ENCODE measurements at regions not wholly inside any gene's neighbourhood (a gene's known extent, or its start where the extent isn't known, plus 50 kb on each side); places are given as distances from the start of the nearest gene placed in this dataset.
"Not testable (repeated sequence)": the region's sequence is repeated elsewhere in the genome, so short reads cannot be mapped to it uniquely, and the experiment has no call there.

DNA sequence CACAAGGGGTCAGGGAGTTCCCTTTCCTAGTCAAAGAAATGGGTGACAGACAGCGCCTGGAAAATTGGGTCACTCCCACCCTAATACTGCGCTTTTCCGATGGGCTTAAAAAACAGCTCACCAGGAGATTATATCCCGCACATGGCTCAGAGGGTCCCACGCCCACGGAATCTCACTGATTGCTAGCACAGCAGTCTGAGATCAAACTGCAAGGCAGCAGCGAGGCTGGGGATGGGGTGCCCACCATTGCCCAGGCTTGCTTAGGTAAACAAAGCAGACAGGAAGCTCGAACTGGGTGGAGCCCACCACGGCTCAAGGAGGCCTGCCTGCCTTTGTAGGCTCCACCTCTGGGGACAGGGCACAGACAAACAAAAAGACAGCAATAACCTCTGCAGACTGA, 56.4 kb upstream of the SLC22A9 start:
- DNase-seq (ENCODE audit: low spot score in 2 of 2, unreplicated experiment in 2 of 2); H3K27me3 Mint-ChIP-seq (ENCODE audit: low read depth); H3K36me3 Mint-ChIP-seq; H3K27ac Mint-ChIP-seq; H3K4me1 Mint-ChIP-seq; H3K4me3 Mint-ChIP-seq: not testable (repeated sequence)
- H3K9me3 Mint-ChIP-seq: peaks cover 55% of the 10 kb centered on the region

DNA sequence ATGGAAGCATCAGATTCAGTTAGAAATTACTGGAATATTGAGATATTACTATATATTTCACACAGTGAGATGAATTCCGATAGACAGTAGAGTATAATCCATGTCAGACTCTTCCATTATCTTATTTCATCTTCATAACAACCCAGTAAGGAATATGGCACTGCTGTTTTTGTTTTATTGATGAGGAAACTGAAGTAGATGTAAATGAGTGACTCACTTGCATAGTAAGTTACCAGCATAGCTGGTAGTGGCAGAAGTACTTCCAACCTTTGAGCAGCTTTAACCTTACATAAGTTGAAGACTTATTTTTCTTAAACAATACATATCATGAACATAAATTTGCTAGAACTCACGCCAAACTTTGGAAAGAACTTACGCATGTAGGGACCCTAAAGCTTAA, 54.9 kb upstream of the SLC22A25 start:
- H3K36me3 Mint-ChIP-seq: no peaks in the 10 kb centered on the region
- peaks cover 18% of the 10 kb centered on the region for H3K9me3 Mint-ChIP-seq
- TF ChIP-seq, protein P1, sequence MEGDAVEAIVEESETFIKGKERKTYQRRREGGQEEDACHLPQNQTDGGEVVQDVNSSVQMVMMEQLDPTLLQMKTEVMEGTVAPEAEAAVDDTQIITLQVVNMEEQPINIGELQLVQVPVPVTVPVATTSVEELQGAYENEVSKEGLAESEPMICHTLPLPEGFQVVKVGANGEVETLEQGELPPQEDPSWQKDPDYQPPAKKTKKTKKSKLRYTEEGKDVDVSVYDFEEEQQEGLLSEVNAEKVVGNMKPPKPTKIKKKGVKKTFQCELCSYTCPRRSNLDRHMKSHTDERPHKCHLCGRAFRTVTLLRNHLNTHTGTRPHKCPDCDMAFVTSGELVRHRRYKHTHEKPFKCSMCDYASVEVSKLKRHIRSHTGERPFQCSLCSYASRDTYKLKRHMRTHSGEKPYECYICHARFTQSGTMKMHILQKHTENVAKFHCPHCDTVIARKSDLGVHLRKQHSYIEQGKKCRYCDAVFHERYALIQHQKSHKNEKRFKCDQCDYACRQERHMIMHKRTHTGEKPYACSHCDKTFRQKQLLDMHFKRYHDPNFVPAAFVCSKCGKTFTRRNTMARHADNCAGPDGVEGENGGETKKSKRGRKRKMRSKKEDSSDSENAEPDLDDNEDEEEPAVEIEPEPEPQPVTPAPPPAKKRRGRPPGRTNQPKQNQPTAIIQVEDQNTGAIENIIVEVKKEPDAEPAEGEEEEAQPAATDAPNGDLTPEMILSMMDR (IDR thresholded peaks at IDR 0.05; ENCODE audit: unreplicated experiment): no peak
- H3K4me1 Mint-ChIP-seq: no peaks in the 10 kb centered on the region
- no peak overlapping the region for H3K4me3 Mint-ChIP-seq
- H3K27ac Mint-ChIP-seq: no peak overlapping the region
- DNase-seq (ENCODE audit: low spot score in 2 of 2, unreplicated experiment in 2 of 2): no peak
- H3K27me3 Mint-ChIP-seq (ENCODE audit: low read depth): peaks cover 12% of the 10 kb centered on the region
